ENCODE measurements at regions not wholly inside any gene's neighbourhood (a gene's known extent, or its start where the extent isn't known, plus 50 kb on each side); places are given as distances from the start of the nearest gene placed in this dataset.

DNA sequence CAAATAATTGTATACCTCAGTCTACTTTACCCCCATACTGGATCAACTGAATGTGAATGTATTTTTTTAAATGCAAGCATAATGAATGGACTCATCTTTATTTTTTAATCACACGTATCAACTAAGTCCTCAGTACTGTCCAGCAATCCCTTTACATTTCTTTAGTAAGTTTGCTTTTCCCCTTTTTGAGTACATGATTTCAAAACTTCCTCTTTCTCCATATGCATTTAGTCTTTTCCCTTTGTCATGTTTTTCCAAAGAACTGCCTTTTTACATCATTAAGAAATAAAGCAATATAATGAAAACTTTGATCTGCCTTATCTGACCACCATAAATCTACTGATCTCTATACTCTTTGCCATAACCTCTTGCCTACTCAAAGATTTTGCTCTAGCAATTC lies 182.5 kb upstream of the AKR1E2 start (continued):
- TF ChIP-seq, protein P1, sequence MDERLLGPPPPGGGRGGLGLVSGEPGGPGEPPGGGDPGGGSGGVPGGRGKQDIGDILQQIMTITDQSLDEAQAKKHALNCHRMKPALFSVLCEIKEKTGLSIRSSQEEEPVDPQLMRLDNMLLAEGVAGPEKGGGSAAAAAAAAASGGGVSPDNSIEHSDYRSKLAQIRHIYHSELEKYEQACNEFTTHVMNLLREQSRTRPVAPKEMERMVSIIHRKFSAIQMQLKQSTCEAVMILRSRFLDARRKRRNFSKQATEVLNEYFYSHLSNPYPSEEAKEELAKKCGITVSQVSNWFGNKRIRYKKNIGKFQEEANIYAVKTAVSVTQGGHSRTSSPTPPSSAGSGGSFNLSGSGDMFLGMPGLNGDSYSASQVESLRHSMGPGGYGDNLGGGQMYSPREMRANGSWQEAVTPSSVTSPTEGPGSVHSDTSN (CRISPR knock-in tag; IDR thresholded peaks at IDR 0.05; ENCODE audit: low read depth) = no peak
- TF ChIP-seq, protein P1 (tag; conservative IDR thresholded peaks at IDR 0.05; ENCODE audit: low read depth) = no peak

DNA sequence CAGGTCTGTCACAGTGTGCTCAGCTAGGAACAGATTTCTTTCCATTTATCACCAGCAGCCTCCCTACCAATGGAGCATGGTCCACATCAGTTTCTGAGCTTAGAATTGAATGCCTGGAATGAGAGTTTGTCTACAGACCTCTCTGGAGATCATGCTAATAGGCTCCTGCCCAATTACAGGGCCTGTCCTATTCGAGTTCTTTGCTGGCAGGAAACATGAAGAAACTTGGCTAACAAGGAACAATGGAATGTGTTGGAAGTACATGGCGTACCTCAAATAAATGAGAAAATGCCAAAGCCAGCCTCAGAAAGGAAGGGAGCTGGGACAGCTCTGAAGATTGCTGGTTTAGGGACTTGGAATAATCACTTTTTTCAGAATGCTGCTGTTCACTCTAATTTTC lies 186.0 kb upstream of the AKR1E2 start:
- Histone ChIP-seq H3K4me1 (replicated peaks in 1 of 2; ENCODE audit: control insufficient read depth in 2 of 2, insufficient read depth in 2 of 2, low read length in 2 of 2) (no peaks in the 10 kb centered on the region), H3K9me1 (ENCODE audit: control insufficient read depth, insufficient read depth, low read length) (no peaks in the 10 kb centered on the region), H3K9ac (ENCODE audit: insufficient read depth in 1 of 2, low read depth in 2 of 2, low read length in 2 of 2) (no peak overlapping the region), H2AFZ (ENCODE audit: low read depth, low read length) (no peak overlapping the region), H3K4me2 (ENCODE audit: insufficient read depth, low read length) (no peak overlapping the region), H3K27me3 (ENCODE audit: control insufficient read depth in 2 of 2, insufficient read depth in 2 of 2, low read length in 2 of 2) (peaks cover 0 to 5% of the 10 kb centered on the region in 2 experiments; a peak in 2 of 5 replicates), H3K9me3 (replicated peaks; ENCODE audit: control insufficient read depth, insufficient read depth, low read depth, low read length) (no peaks in the 10 kb centered on the region), H4K20me1 (replicated peaks; ENCODE audit: control insufficient read depth, insufficient read depth, low read length) (no peaks in the 10 kb centered on the region), H3K36me3 (ENCODE audit: control insufficient read depth, insufficient read depth, low read length) (no peaks in the 10 kb centered on the region), H3K79me2 (ENCODE audit: control insufficient read depth, insufficient read depth, low read length) (no peaks in the 10 kb centered on the region), H3K4me3 (no peak overlapping the region), H3K27ac (ENCODE audit: extremely low read depth, low read depth, low read length) (no peak overlapping the region)
- TF ChIP-seq ZNF232 (CRISPR knock-in tag; IDR thresholded peaks at IDR 0.05) (no peak), CREB1 (IDR thresholded peaks at IDR 0.05) (no peak), CREB1 (CRISPR knock-in tag; IDR thresholded peaks at IDR 0.05) (no peak)
- CTCF ChIA-PET (ENCODE audit: low intra/inter-chr PET ratio) = no interaction called here
- intact Hi-C loops (cut with micrococcal nuclease) = no loop called here
- no peak for ATAC-seq
- no peak for FAIRE-seq
- no peak for DNase-seq (ENCODE audit: extremely low read depth in 1 of 4, low spot score in 3 of 4)
- in situ Hi-C loops (cut with MboI) = no loop called here
- WGBS (ENCODE audit: insufficient coverage, low coverage, missing lambda C conversion rate) = 0% methylated on average over 2 of the region's 2 CpGs
- POLR2A ChIA-PET = no interaction called here
- BruUV-seq (replicated peaks) = no TSS peak

All from K562 (cell line).